Non-pigmented ciliary epithelial cell (primary cell): ENCODE measurements at regions not wholly inside any gene's neighbourhood (a gene's known extent, or its start where the extent isn't known, plus 50 kb on each side); places are given as distances from the start of the nearest gene placed in this dataset.

Source experiments
- DNase-seq: peaks from one replicate; pipeline ENCODE4 v3.0.0-alpha.2; 2010; ENCODE audit warnings: low read depth

- DNase-seq = peak; percentile 15
Observed at GRCh38 chr4:107317611-107318010, 281.5 kb upstream of the DKK2 start.

GRCh38 chr4:107315584-107315983 is 279.5 kb upstream of the DKK2 start:
- DNase-seq = no peak

- no peak for DNase-seq
Observed at GRCh38 chr4:107314156-107314555, 278.0 kb upstream of the DKK2 start.

- no peak for DNase-seq
Observed at GRCh38 chr4:107312366-107312765, 276.3 kb upstream of the DKK2 start.

DNA sequence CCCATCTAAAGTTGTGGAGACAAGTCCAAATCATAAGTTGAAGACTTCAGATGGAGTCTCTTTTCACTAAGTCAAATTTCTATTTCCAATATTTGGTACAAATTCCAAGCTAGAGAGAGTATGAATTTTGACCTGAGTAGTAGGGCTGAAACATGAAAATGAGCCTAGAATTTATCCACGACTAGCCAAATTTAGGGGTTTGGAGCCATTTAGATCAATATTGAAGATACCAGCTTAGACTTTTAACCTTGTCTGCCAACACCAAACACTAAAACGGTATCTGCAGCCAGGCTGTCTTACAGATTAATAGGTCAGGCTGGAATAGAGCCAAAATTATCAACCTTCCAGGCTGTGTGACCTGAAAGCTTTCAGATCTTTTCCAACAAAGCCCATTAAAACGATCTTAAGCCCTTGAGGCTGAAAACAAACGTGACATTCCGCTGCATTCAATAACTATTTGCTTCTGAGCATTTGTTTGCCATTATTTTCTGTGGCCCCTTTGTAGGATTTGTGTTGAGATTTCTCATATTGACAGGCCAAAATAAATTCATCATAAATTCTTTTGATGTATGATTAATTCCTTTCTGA is 268.7 kb upstream of the DKK2 start:
- DNase-seq = no peak

DNA sequence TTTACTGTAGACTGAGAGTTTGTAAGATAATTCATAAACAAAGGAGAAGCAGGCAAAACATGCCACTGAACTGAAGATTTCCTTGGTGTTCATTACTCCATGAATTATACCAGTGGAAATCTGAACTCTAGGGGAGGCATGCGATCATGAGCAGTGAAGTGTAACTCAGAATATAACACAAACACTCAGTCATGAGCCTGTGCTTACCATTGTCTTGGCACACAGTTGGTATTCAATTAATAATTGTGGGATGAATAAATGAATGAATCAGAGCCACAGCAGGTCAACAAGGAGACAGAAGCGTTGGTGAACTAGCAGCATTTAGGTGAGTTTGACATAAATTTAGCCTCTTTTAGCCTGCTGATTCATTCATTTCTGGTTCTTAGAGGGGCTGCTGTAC is 263.5 kb upstream of the DKK2 start:
- DNase-seq = no peak

DNA sequence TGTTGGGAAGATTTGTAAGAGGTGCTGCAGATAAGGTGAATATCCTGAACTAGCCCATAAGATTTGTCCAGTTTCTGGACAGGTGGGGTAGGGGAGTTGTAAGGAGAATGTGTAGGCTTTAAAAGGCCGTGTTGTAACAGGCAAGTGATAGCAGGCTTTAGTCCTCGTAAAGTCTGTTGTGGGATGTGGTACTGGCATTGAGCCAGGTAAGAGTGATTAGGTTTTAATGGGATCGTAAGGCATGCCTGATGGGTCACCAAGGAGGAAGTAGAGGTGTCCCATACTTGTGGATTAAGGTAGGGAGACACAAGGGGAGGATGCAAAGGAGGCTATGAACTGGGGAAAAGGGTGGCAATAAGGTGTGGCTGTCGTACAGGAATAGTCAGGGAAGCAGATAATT is 256.9 kb upstream of the DKK2 start:
- DNase-seq = no peak

GRCh38 chr4:107283587-107284559 is 247.8 kb upstream of the DKK2 start:
- peak; percentile 94 for DNase-seq

- DNase-seq = peak; percentile 53
Observed at GRCh38 chr4:107279733-107280132, 243.6 kb upstream of the DKK2 start.

GRCh38 chr4:107278791-107279483 is 242.8 kb upstream of the DKK2 start:
- peak; percentile 19 for DNase-seq

GRCh38 chr4:107276052-107276451 is 239.9 kb upstream of the DKK2 start:
- DNase-seq = no peak

DNA sequence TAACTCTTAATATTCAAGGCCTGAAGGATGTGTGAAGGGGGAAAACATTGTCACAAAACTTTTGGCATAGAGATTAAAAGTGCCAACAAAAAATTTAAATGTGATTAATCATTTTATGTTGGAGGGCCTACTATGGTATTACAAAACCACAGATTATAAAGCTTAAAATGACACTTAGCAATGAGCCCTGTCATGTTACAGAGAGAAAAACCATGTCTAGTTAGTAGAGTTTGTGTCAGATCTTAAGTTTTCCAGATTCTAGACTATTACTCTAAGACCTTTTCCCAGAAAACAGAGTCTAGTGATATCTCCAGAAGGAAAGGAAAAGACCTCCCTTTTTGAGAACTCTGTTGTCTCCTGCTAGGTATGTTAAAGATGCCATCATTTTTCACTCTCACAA is 239.1 kb upstream of the DKK2 start:
- DNase-seq = no peak

GRCh38 chr4:107270614-107271013 is 234.5 kb upstream of the DKK2 start:
- no peak for DNase-seq

DNA sequence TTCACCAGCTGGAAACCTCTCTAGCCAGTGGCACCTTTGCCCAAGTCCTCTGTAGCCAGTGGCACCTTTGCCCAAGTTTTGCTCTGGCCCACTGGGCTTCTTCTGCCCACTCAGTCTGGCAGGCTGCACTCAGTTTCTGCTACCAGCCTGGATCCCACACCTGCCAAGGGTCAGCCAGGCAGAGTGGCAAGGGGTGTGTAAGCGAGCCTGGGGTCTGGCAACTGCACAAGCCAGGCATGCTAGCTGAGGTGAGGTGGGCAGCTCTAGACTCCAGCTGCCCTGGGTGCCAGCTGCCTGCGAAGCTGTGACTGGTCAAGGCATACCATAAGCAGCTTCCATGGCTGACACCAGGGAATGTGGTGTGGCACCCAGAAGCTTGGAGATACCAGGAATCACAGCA is 233.1 kb upstream of the DKK2 start:
- no peak for DNase-seq

GRCh38 chr4:107265859-107266258 is 229.7 kb upstream of the DKK2 start:
- DNase-seq = no peak

GRCh38 chr4:107261241-107261874 is 225.2 kb upstream of the DKK2 start:
- DNase-seq = no peak

DNA sequence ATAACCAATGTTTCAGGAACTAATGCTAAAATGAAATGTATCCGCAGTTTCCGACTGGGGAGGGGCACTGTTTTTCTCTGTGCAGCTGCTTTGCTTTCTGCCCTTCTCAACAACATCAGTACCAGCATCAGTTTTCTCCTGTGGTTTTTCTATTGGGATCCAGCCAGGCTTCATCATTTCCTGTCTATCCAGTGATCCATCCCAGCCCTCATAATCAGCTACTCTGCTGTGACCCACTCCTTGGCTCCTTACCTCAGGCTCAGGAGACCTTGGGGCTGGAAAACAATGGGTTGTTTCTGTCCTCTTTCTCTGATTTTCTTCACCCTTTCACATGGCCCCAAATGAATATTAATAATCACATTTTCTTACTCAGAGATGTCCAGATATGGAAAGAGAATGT is 222.2 kb upstream of the DKK2 start:
- DNase-seq = peak; percentile 73

DNA sequence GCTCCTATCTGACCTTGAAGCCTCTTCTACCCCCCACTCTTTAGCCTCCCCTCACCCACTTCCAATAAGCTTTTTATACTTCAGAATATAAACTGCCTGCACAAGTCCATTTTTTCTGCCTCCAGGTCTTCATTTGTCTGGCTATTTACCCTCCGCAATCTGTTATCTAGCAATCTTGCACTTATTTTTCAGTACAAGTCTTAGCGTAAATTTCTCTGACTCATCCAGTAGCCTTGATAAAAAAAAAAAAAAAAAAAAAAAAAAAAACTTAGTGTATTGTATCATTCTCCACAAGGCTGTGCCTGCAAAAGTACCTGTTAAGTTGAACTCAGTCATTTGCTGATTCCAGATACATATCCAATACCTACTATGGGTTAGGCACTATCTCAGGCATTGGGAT is 219.5 kb upstream of the DKK2 start:
- no peak for DNase-seq

- no peak for DNase-seq
Observed at GRCh38 chr4:107255114-107255513, 219.0 kb upstream of the DKK2 start.

GRCh38 chr4:107253579-107254068 is 217.5 kb upstream of the DKK2 start:
- DNase-seq = no peak

GRCh38 chr4:107253090-107253489 is 217.0 kb upstream of the DKK2 start:
- no peak for DNase-seq

DNA sequence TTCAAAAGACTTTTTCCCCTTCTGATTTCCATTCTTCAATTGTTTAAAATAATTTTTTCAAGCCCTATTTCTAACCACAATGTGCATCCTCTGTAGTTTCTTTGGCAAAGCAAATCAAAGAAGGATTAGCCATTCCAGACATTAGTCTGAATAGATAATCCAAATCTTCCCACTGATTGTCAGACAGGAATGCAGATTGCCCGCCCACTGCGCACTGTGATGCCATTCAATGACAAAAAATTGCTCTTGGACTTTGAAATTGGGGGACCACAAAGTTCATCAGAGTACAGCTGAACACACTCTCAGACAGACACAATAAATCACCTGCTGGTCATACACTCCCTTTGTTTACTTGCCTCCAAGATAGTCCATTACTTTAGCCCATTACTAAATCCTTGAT is 216.5 kb upstream of the DKK2 start:
- DNase-seq = no peak
